Spleen (tissue), 7 donors: ENCODE measurements at regions not wholly inside any gene's neighbourhood (a gene's known extent, or its start where the extent isn't known, plus 50 kb on each side); places are given as distances from the start of the nearest gene placed in this dataset.

ENCODE experiments used
- POLR2A ChIP-seq, 3 donors: fragments of 450-650 bp; IDR thresholded peaks; one replicate each; pipeline ENCODE4 v1.5.1; 2017; ENCODE audit warnings: antibody characterized with exemption in 3 of 3, mild to moderate bottlenecking in 1 of 3
- POLR2AphosphoS5 ChIP-seq, 3 donors: sonication (generic); formaldehyde crosslinking; IDR thresholded peaks; one replicate each; pipeline ENCODE4 v1.5.1; 2017; ENCODE audit warnings: antibody characterized with exemption in 3 of 3
- TF ChIP-seq, protein P1 (sequence below), 11 experiments: fragments of 200-600 bp in 7 of 11; fragments of 450-650 bp in 4 of 11; sonication (generic) in 4 of 11; IDR thresholded peaks in 8 of 11; conservative IDR thresholded peaks in 3 of 11; 1 replicate in 7 of 11; 2 replicates in 4 of 11; pipeline versions ENCODE4 v1.4.0 to v1.8.0; 2016 to 2021; ENCODE audit warnings: antibody characterized with exemption in 11 of 11, inconsistent platforms in 4 of 11, mild to moderate bottlenecking in 1 of 11
- donor health status: DM: no; HTN: no; CAD: no; lungs with moderate emphysema.
- donor health status: DM: no; HTN: no; CAD: no.
- donor health status: DM: no; HTN: no; CAD: no.

DNA sequence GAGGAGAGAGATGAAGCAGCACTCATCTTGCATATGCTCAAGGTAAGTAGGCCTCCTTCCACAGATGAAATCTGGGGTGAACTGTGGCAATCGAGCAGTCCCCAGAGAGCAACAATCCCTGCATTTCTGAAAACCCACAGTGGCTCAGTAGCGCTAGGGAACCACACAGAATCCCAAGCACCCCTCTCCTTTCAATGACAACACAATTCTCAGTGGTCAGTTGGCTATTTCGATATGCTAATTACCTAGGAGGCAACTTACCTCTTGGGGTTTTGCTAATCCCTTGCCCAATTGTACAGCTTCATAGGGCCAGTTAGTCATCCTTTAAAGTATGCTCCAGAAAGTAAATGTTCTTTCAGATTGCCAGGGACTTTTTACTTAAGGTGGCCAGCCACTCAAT lies 1035.7 kb downstream of the BCL11B start:
- TF ChIP-seq, protein P1, sequence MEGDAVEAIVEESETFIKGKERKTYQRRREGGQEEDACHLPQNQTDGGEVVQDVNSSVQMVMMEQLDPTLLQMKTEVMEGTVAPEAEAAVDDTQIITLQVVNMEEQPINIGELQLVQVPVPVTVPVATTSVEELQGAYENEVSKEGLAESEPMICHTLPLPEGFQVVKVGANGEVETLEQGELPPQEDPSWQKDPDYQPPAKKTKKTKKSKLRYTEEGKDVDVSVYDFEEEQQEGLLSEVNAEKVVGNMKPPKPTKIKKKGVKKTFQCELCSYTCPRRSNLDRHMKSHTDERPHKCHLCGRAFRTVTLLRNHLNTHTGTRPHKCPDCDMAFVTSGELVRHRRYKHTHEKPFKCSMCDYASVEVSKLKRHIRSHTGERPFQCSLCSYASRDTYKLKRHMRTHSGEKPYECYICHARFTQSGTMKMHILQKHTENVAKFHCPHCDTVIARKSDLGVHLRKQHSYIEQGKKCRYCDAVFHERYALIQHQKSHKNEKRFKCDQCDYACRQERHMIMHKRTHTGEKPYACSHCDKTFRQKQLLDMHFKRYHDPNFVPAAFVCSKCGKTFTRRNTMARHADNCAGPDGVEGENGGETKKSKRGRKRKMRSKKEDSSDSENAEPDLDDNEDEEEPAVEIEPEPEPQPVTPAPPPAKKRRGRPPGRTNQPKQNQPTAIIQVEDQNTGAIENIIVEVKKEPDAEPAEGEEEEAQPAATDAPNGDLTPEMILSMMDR (IDR thresholded peaks at IDR 0.05 in 8 of 11, conservative IDR thresholded peaks at IDR 0.05 in 3 of 11): no peak
- TF ChIP-seq POLR2AphosphoS5 (IDR thresholded peaks at IDR 0.05): no peak
- no peak for TF ChIP-seq POLR2A (IDR thresholded peaks at IDR 0.05)
